Neural progenitor cell (in vitro differentiated cells): ENCODE measurements at regions not wholly inside any gene's neighbourhood (a gene's known extent, or its start where the extent isn't known, plus 50 kb on each side); places are given as distances from the start of the nearest gene placed in this dataset.

Experiments
- EZH2 ChIP-seq: fragments of 200-600 bp; sonication (generic); IDR thresholded peaks from 2 replicates; pipeline ENCODE4 v1.6.1; 2017; ENCODE audit warnings: antibody characterized with exemption, mild to moderate bottlenecking, moderate library complexity
- TF ChIP-seq, protein P1 (sequence below): fragments of 200-600 bp; sonication (generic); IDR thresholded peaks from 2 replicates; pipeline ENCODE4 v1.5.1; 2017; ENCODE audit warnings: antibody characterized with exemption, mild to moderate bottlenecking

DNA sequence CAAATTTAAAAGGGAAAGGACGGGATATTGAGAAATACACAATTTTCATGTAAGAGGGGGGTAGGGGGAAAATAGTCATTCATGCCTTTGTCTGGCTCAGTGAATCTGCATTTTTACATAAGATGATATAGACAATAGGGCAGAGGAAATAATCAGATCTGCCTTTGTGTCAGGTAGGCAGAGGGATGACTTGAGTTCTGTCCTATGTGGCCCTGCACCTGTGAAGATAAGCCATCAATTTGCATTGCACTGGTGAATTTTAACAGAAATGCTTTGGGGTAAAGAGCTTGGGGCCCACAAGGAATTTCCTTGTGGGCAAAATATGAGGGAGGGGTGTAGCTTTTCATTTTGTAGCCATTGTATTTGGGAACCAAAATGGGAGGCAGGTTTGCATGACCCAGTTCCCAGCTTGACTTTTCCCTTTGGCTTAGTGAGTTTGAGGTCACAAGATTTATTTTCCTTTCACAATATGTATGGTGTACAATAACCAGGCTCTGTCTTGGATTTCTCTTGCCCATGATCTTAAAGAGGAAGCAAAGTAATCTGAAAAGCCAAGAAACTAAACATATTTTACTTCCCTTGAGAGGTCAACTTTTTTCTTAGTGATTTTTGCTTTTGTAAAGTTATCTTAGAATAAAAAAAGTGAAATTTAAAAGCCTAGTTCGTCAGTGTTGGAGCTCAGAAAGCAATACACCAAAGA is 77.7 kb upstream of the SORL1 start:
- TF ChIP-seq, protein P1, sequence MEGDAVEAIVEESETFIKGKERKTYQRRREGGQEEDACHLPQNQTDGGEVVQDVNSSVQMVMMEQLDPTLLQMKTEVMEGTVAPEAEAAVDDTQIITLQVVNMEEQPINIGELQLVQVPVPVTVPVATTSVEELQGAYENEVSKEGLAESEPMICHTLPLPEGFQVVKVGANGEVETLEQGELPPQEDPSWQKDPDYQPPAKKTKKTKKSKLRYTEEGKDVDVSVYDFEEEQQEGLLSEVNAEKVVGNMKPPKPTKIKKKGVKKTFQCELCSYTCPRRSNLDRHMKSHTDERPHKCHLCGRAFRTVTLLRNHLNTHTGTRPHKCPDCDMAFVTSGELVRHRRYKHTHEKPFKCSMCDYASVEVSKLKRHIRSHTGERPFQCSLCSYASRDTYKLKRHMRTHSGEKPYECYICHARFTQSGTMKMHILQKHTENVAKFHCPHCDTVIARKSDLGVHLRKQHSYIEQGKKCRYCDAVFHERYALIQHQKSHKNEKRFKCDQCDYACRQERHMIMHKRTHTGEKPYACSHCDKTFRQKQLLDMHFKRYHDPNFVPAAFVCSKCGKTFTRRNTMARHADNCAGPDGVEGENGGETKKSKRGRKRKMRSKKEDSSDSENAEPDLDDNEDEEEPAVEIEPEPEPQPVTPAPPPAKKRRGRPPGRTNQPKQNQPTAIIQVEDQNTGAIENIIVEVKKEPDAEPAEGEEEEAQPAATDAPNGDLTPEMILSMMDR = no peak
- no peak for TF ChIP-seq EZH2
